Peyer's patch (tissue), 4 donors: ENCODE measurements at regions not wholly inside any gene's neighbourhood (a gene's known extent, or its start where the extent isn't known, plus 50 kb on each side); places are given as distances from the start of the nearest gene placed in this dataset.

Source experiments
- CTCF ChIP-seq, 6 experiments: fragments of 450-650 bp in 4 of 6; fragments of 200-600 bp in 2 of 6; sonication (generic) in 1 of 6; IDR thresholded peaks; one replicate each; pipeline ENCODE4 v1.5.1; 2017 to 2019; ENCODE audit warnings: antibody characterized with exemption in 6 of 6, mild to moderate bottlenecking in 3 of 6, moderate library complexity in 1 of 6
- POLR2A ChIP-seq, 2 donors: fragments of 450-650 bp; IDR thresholded peaks; one replicate each; pipeline ENCODE4 v1.5.1; 2017; ENCODE audit warnings: antibody characterized with exemption in 2 of 2, mild to moderate bottlenecking in 2 of 2, moderate library complexity in 2 of 2

GRCh38 chr2:118320196-118320595, 231.9 kb downstream of the INSIG2 start:
- TF ChIP-seq CTCF (IDR thresholded peaks at IDR 0.05) (no peak), POLR2A (IDR thresholded peaks at IDR 0.05) (no peak)
